ENCODE measurements at regions not wholly inside any gene's neighbourhood (a gene's known extent, or its start where the extent isn't known, plus 50 kb on each side); places are given as distances from the start of the nearest gene placed in this dataset.

- no peak for TF ChIP-seq ZNF274 (CRISPR knock-in tag; IDR thresholded peaks at IDR 0.05)
- TF ChIP-seq BHLHE40 (IDR thresholded peaks at IDR 0.05; ENCODE audit: low read length) = no peak
- no peak for TF ChIP-seq ZSCAN9 (CRISPR knock-in tag; IDR thresholded peaks at IDR 0.05; ENCODE audit: borderline replicate concordance)
- TF ChIP-seq MAZ (IDR thresholded peaks at IDR 0.05; ENCODE audit: borderline replicate concordance, low read depth, low read length) = no peak
- TF ChIP-seq MAZ (CRISPR knock-in tag; IDR thresholded peaks at IDR 0.05; ENCODE audit: low read depth) = no peak
- no peak for TF ChIP-seq ZBTB4 (CRISPR knock-in tag; IDR thresholded peaks at IDR 0.05; ENCODE audit: borderline replicate concordance)
- TF ChIP-seq RAD21 (CRISPR knock-in tag; IDR thresholded peaks at IDR 0.05) = no peak
- no peak for TF ChIP-seq CREM (IDR thresholded peaks at IDR 0.05)
- TF ChIP-seq CREM (CRISPR knock-in tag; IDR thresholded peaks at IDR 0.05) = no peak
- no peak for TF ChIP-seq TAF1 (CRISPR knock-in tag; IDR thresholded peaks at IDR 0.05)
- TF ChIP-seq CEBPB (IDR thresholded peaks at IDR 0.05; ENCODE audit: borderline replicate concordance, low read depth, low read length) = no peak
- TF ChIP-seq CHD2 (IDR thresholded peaks at IDR 0.05; ENCODE audit: low read depth, low read length) = no peak
- TF ChIP-seq POLR2AphosphoS5 (IDR thresholded peaks at IDR 0.05; ENCODE audit: low read depth, low read length) = no peak
- TF ChIP-seq DMTF1 (CRISPR knock-in tag; IDR thresholded peaks at IDR 0.05) = no peak
Measured at GRCh38 chr4:116627545-116627944, 457.8 kb downstream of the TRAM1L1 start.

Data from HepG2 (cell line).